Gastroesophageal sphincter (tissue), 3 donors: ENCODE measurements at regions not wholly inside any gene's neighbourhood (a gene's known extent, or its start where the extent isn't known, plus 50 kb on each side); places are given as distances from the start of the nearest gene placed in this dataset.

Experiments
- POLR2A ChIP-seq, 2 donors: fragments of 450-650 bp; IDR thresholded peaks; one replicate each; pipeline ENCODE4 v1.6.1; 2017; ENCODE audit warnings: antibody characterized with exemption in 2 of 2, mild to moderate bottlenecking in 2 of 2, moderate library complexity in 1 of 2
- TF ChIP-seq, protein P1 (sequence below), 4 experiments: fragments of 200-600 bp in 2 of 4; fragments of 450-650 bp in 2 of 4; sonication (generic) in 1 of 4; IDR thresholded peaks; one replicate each; pipeline ENCODE4 v1.5.1; 2017 to 2019; ENCODE audit warnings: antibody characterized with exemption in 4 of 4, mild to moderate bottlenecking in 2 of 4, moderate library complexity in 2 of 4

DNA sequence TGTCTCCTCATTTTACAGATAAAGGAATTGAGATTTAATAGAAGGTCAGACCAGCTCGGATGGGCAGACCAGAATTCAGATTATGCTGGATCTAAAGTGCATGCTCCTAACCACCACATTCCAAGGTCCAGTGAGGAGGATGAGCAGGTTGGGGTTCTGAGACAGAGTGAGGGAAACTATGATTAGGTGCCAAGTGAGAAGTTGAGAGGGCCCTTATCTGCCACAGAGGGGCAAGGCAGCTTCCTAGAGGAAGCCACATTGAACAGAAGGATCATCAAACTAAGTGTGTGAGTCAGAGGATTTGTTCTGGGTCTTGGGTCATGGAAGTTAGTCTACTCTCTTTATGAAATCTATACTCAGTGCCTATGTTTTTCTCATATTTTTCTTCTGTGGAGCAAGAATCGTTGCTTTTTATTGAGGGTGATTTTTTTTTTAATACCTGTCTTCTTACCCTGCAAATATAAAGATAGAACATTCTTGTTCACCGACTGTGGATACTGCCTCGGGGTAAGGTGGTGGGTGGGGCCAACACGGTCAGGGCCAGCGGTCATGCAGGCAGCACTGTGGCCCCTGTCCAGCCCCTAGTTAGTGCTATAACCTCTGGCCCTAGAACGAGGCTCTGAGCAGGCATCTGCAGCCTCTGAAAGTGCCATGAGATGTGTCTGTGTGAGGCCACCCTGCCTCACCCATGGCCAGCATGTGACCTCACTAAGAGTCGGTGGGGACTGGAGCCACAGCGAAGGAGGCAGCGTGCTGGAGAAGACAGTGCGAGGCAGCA, 55.6 kb upstream of the PTHLH start:
- TF ChIP-seq, protein P1, sequence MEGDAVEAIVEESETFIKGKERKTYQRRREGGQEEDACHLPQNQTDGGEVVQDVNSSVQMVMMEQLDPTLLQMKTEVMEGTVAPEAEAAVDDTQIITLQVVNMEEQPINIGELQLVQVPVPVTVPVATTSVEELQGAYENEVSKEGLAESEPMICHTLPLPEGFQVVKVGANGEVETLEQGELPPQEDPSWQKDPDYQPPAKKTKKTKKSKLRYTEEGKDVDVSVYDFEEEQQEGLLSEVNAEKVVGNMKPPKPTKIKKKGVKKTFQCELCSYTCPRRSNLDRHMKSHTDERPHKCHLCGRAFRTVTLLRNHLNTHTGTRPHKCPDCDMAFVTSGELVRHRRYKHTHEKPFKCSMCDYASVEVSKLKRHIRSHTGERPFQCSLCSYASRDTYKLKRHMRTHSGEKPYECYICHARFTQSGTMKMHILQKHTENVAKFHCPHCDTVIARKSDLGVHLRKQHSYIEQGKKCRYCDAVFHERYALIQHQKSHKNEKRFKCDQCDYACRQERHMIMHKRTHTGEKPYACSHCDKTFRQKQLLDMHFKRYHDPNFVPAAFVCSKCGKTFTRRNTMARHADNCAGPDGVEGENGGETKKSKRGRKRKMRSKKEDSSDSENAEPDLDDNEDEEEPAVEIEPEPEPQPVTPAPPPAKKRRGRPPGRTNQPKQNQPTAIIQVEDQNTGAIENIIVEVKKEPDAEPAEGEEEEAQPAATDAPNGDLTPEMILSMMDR (IDR thresholded peaks at IDR 0.05) = no peak
- TF ChIP-seq POLR2A (IDR thresholded peaks at IDR 0.05) = no peak
